ENCODE measurements at regions not wholly inside any gene's neighbourhood (a gene's known extent, or its start where the extent isn't known, plus 50 kb on each side); places are given as distances from the start of the nearest gene placed in this dataset.

DNA sequence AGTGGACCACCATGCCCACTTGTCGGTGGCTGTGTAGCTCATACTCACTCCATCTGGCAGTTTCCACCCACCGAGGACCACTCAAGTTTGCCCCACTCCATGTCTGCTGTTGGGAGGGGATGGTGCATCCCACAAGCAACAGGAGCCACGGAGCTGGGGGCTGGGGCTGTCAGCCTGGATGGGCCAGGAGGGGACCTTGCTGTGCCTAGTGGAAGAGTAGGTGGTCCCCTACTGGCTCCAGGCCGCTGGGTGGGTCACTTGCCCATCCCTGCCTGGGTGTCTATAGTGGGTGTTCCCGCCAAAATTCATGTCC is 57.0 kb downstream of the SMIM38 start:
- H3K27me3 Mint-ChIP-seq (ENCODE audit: insufficient read depth, unreplicated experiment) = peaks cover 2% of the 10 kb centered on the region
- BruUV-seq (replicated peaks) = no TSS peak
- no peak overlapping the region for H3K4me3 Mint-ChIP-seq (ENCODE audit: unreplicated experiment)
- Histone ChIP-seq H3K4me3 (ENCODE audit: low read depth, low read length) (no peak overlapping the region), H3K9me3 (peaks cover 11% of the 10 kb centered on the region), H3K27me3 (replicated peaks; ENCODE audit: control insufficient read depth, insufficient read depth, low read length) (no peaks in the 10 kb centered on the region), H3K36me3 (ENCODE audit: control insufficient read depth, insufficient read depth, low read length) (no peaks in the 10 kb centered on the region), H3K4me1 (no peaks in the 10 kb centered on the region)
- DNase-seq = peak in 1 of 2 experiments; percentile 34
- H3K4me1 Mint-ChIP-seq (ENCODE audit: low read depth, unreplicated experiment) = no peaks in the 10 kb centered on the region
- peaks cover 9% of the 10 kb centered on the region for H3K9me3 Mint-ChIP-seq (ENCODE audit: unreplicated experiment)
- CTCF ChIA-PET = no interaction called here
- POLR2A ChIA-PET = no interaction called here
- H3K36me3 Mint-ChIP-seq (ENCODE audit: insufficient read depth, unreplicated experiment) = no peaks in the 10 kb centered on the region
- intact Hi-C loops (cut with micrococcal nuclease; ENCODE audit: unreplicated experiment) = loop anchor here (2.0 kb wide), 2 partner anchors 82 to 110 kb away; no protein-coding TSS in a partner anchor
- no peak overlapping the region for H3K27ac Mint-ChIP-seq (ENCODE audit: unreplicated experiment)
- TF ChIP-seq, protein P1, sequence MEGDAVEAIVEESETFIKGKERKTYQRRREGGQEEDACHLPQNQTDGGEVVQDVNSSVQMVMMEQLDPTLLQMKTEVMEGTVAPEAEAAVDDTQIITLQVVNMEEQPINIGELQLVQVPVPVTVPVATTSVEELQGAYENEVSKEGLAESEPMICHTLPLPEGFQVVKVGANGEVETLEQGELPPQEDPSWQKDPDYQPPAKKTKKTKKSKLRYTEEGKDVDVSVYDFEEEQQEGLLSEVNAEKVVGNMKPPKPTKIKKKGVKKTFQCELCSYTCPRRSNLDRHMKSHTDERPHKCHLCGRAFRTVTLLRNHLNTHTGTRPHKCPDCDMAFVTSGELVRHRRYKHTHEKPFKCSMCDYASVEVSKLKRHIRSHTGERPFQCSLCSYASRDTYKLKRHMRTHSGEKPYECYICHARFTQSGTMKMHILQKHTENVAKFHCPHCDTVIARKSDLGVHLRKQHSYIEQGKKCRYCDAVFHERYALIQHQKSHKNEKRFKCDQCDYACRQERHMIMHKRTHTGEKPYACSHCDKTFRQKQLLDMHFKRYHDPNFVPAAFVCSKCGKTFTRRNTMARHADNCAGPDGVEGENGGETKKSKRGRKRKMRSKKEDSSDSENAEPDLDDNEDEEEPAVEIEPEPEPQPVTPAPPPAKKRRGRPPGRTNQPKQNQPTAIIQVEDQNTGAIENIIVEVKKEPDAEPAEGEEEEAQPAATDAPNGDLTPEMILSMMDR (IDR thresholded peaks at IDR 0.05; ENCODE audit: insufficient read depth in 1 of 2, low read depth in 1 of 2, low read length in 1 of 2, severe bottlenecking in 1 of 2, unreplicated experiment in 1 of 2) = no peak

DNA sequence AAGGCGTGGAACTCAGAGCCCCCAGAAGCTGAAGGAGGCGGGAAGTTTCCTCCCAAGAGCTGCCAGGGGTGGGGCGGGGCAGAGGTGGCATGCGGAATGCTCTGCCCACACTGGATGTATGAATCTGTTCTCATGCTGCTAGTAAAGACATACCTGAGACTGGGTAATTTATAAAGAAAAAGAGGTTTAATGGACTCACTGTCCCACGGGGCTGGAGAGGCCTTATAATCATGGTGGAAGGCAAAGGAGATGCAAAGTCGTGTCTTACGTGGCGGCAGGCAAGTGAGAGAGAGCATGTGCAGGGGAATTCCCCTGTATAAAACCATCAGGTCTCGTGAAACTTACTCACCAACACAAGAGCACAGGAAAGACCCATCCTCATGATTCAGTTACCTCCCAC is 57.6 kb downstream of the SMIM38 start:
- ChIA-PET POLR2A (no interaction called here), CTCF (interaction anchor here (1.3 kb wide), 1 partner anchor 82 kb away, joined by 3 read pairs; no protein-coding TSS in a partner anchor)
- Histone ChIP-seq H3K4me3 (ENCODE audit: low read depth, low read length) (no peak overlapping the region), H3K9me3 (peaks cover 5% of the 10 kb centered on the region), H3K36me3 (ENCODE audit: control insufficient read depth, insufficient read depth, low read length) (no peaks in the 10 kb centered on the region), H3K27me3 (replicated peaks; ENCODE audit: control insufficient read depth, insufficient read depth, low read length) (no peaks in the 10 kb centered on the region), H3K4me1 (no peaks in the 10 kb centered on the region)
- Mint-ChIP-seq H3K36me3 (ENCODE audit: insufficient read depth, unreplicated experiment) (no peaks in the 10 kb centered on the region), H3K27ac (ENCODE audit: unreplicated experiment) (no peak overlapping the region), H3K27me3 (ENCODE audit: insufficient read depth, unreplicated experiment) (peaks cover 2% of the 10 kb centered on the region), H3K4me1 (ENCODE audit: low read depth, unreplicated experiment) (no peaks in the 10 kb centered on the region), H3K4me3 (ENCODE audit: unreplicated experiment) (no peak overlapping the region), H3K9me3 (ENCODE audit: unreplicated experiment) (peaks cover 4% of the 10 kb centered on the region)
- intact Hi-C loops (cut with micrococcal nuclease; ENCODE audit: unreplicated experiment) = loop anchor here (2.0 kb wide), 2 partner anchors 83 to 111 kb away; no protein-coding TSS in a partner anchor
- peak in 1 of 2 experiments; percentile 7 for DNase-seq
- TF ChIP-seq, protein P1 (IDR thresholded peaks at IDR 0.05; ENCODE audit: insufficient read depth in 1 of 2, low read depth in 1 of 2, low read length in 1 of 2, severe bottlenecking in 1 of 2, unreplicated experiment in 1 of 2) = no peak
- no TSS peak for BruUV-seq (replicated peaks)

DNA sequence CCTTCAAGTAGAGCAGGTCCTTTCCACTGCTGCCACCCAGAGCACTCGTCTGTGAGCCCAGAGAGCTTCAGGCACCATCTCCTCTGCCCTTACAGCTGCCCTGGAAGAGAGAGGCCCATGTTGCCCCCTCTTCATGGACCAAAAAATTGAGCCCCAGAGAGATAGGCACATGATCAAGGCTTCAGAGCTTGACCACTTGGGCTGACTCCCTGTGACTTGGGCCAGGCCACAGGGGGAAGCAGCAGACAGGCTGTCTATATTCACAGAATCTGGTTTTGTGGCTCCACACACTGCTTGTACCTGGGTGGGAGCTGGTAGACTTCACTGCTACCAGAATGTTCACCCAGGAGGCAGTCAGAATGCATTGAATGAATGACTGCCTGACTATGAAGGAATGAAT is 58.2 kb downstream of the SMIM38 start:
- peaks cover 2% of the 10 kb centered on the region for H3K27me3 Mint-ChIP-seq (ENCODE audit: insufficient read depth, unreplicated experiment)
- Histone ChIP-seq H3K36me3 (ENCODE audit: control insufficient read depth, insufficient read depth, low read length) (no peaks in the 10 kb centered on the region), H3K9me3 (no peaks in the 10 kb centered on the region), H3K4me3 (ENCODE audit: low read depth, low read length) (no peak overlapping the region), H3K4me1 (no peaks in the 10 kb centered on the region), H3K27me3 (replicated peaks; ENCODE audit: control insufficient read depth, insufficient read depth, low read length) (no peaks in the 10 kb centered on the region)
- no peaks in the 10 kb centered on the region for H3K4me1 Mint-ChIP-seq (ENCODE audit: low read depth, unreplicated experiment)
- intact Hi-C loops (cut with micrococcal nuclease; ENCODE audit: unreplicated experiment) = loop anchor here (2.0 kb wide), 2 partner anchors 83 to 111 kb away; no protein-coding TSS in a partner anchor
- H3K9me3 Mint-ChIP-seq (ENCODE audit: unreplicated experiment) = no peaks in the 10 kb centered on the region
- H3K27ac Mint-ChIP-seq (ENCODE audit: unreplicated experiment) = no peak overlapping the region
- H3K36me3 Mint-ChIP-seq (ENCODE audit: insufficient read depth, unreplicated experiment) = no peaks in the 10 kb centered on the region
- TF ChIP-seq, protein P1 (IDR thresholded peaks at IDR 0.05; ENCODE audit: insufficient read depth in 1 of 2, low read depth in 1 of 2, low read length in 1 of 2, severe bottlenecking in 1 of 2, unreplicated experiment in 1 of 2) = no peak
- peak in 1 of 2 experiments; percentile 21 for DNase-seq
- POLR2A ChIA-PET = no interaction called here
- CTCF ChIA-PET = interaction anchor here (1.3 kb wide), 1 partner anchor 83 kb away, joined by 3 read pairs; no protein-coding TSS in a partner anchor
- no peak overlapping the region for H3K4me3 Mint-ChIP-seq (ENCODE audit: unreplicated experiment)
- BruUV-seq (replicated peaks) = no TSS peak

Measured in Caco-2 (cell line).